ENCODE measurements at regions not wholly inside any gene's neighbourhood (a gene's known extent, or its start where the extent isn't known, plus 50 kb on each side); places are given as distances from the start of the nearest gene placed in this dataset.
A peak's percentile ranks its signal among the peaks of the same experiment; 100 is the strongest.

- TF ChIP-seq CTCF (IDR thresholded peaks at IDR 0.05; ENCODE audit: insufficient read depth in 1 of 2, low read depth in 1 of 2, low read length in 1 of 2, severe bottlenecking in 1 of 2, unreplicated experiment in 1 of 2), result no peak
- no TSS peak for BruUV-seq (replicated peaks)
- no peaks in the 10 kb centered on the region for H3K36me3 ChIP-seq (ENCODE audit: control insufficient read depth, insufficient read depth, low read length)
- POLR2A ChIA-PET, result no interaction called here
- Mint-ChIP-seq H3K27me3 (ENCODE audit: insufficient read depth, unreplicated experiment) (peaks cover 4% of the 10 kb centered on the region), H3K27ac (ENCODE audit: unreplicated experiment) (no peak overlapping the region), H3K4me1 (ENCODE audit: low read depth, unreplicated experiment) (no peaks in the 10 kb centered on the region), H3K36me3 (ENCODE audit: insufficient read depth, unreplicated experiment) (no peaks in the 10 kb centered on the region), H3K4me3 (ENCODE audit: unreplicated experiment) (no peak overlapping the region), H3K9me3 (ENCODE audit: unreplicated experiment) (no peaks in the 10 kb centered on the region)
- intact Hi-C loops (cut with micrococcal nuclease; ENCODE audit: unreplicated experiment), result no loop called here
- CTCF ChIA-PET, result no interaction called here
- H3K4me3 ChIP-seq (ENCODE audit: low read depth, low read length), result no peak overlapping the region
- no peaks in the 10 kb centered on the region for H3K27me3 ChIP-seq (replicated peaks; ENCODE audit: control insufficient read depth, insufficient read depth, low read length)
- no peaks in the 10 kb centered on the region for H3K4me1 ChIP-seq
- H3K9me3 ChIP-seq, result no peaks in the 10 kb centered on the region
- no peak for DNase-seq
Measured at GRCh38 chr2:34025196-34025595, 426.1 kb upstream of the FAM98A start.

DNA sequence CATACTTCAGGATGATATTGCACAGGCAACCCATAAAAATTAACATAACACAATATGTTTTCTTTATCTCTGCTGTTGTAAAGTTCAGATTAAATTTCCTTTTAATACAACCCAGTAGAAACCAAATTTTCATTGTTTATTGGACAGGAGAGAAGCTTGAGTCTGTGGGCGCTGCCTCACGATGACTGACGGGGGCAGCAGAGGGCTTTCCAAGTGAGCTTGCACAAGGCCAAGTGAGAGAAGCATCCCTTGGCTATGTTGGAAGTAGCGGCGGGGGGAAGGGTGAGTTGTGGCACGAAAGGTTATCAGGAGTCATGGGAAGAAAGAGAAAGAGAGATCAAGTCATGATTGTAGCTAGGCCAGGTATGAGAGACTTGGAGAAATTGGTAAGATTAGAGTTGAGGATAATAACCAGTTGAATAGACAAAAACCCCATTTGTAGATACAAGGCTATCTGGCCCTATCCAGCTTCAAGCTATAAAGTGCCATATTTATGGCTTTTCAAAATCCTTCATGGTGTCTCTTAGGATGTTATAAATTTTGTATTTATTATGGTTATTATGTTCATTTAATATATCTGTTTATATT lies 413.7 kb upstream of the FAM98A start:
- Histone ChIP-seq H3K36me3 (ENCODE audit: control insufficient read depth, insufficient read depth, low read length) (no peaks in the 10 kb centered on the region), H3K4me1 (0 out of 2 replicates have a peak, but pooled peaks cover 3% of the 10 kb centered on the region), H3K27me3 (replicated peaks; ENCODE audit: control insufficient read depth, insufficient read depth, low read length) (no peaks in the 10 kb centered on the region), H3K4me3 (ENCODE audit: low read depth, low read length) (no peak overlapping the region), H3K9me3 (peaks cover 13% of the 10 kb centered on the region)
- DNase-seq, result peak; percentile 75 to 77
- no TSS peak for BruUV-seq (replicated peaks)
- Mint-ChIP-seq H3K27ac (ENCODE audit: unreplicated experiment) (no peak overlapping the region), H3K9me3 (ENCODE audit: unreplicated experiment) (no peaks in the 10 kb centered on the region), H3K4me1 (ENCODE audit: low read depth, unreplicated experiment) (no peaks in the 10 kb centered on the region), H3K4me3 (ENCODE audit: unreplicated experiment) (no peak overlapping the region), H3K36me3 (ENCODE audit: insufficient read depth, unreplicated experiment) (no peaks in the 10 kb centered on the region), H3K27me3 (ENCODE audit: insufficient read depth, unreplicated experiment) (peaks cover 9% of the 10 kb centered on the region)
- ChIA-PET CTCF (interaction anchor here (0.7 to 1.1 kb wide), 3 partner anchors 24 to 1416 kb away, joined by 3 to 4 read pairs (median 4); no protein-coding TSS in a partner anchor), POLR2A (no interaction called here)
- intact Hi-C loops (cut with micrococcal nuclease; ENCODE audit: unreplicated experiment), result loop anchor here (1.0 to 2.0 kb wide), 4 partner anchors 83 to 1398 kb away; no protein-coding TSS in a partner anchor
- peak; percentile 80 for TF ChIP-seq CTCF (IDR thresholded peaks at IDR 0.05; ENCODE audit: insufficient read depth in 1 of 2, low read depth in 1 of 2, low read length in 1 of 2, severe bottlenecking in 1 of 2, unreplicated experiment in 1 of 2)

DNA sequence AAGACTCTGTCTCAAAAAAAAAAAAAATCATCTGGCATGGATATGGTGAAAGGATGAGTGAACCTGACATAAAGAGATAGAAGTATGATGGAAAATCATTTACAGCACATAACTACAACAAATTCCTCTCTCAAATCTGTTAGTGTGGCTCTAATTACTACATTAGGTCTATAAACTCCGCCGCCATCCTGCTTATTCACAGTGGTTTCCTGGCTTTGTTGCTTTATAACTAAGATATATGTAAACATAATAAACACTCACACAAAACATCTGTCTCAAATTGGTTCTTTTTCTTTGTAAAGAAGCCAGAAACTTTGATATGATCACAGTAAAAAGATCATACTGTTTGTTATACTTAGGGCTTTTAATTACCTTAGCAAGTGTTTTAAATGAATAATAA lies 412.6 kb upstream of the FAM98A start:
- CTCF ChIA-PET, result no interaction called here
- H3K27me3 ChIP-seq (replicated peaks; ENCODE audit: control insufficient read depth, insufficient read depth, low read length), result no peaks in the 10 kb centered on the region

More for the DNA sequence above, 412.6 kb upstream of the FAM98A start:
- peaks cover 13% of the 10 kb centered on the region for H3K9me3 ChIP-seq
- H3K9me3 Mint-ChIP-seq (ENCODE audit: unreplicated experiment), result no peaks in the 10 kb centered on the region
- POLR2A ChIA-PET, result no interaction called here
- H3K4me3 Mint-ChIP-seq (ENCODE audit: unreplicated experiment), result no peak overlapping the region
- H3K4me1 Mint-ChIP-seq (ENCODE audit: low read depth, unreplicated experiment), result no peaks in the 10 kb centered on the region
- no peak for TF ChIP-seq CTCF (IDR thresholded peaks at IDR 0.05; ENCODE audit: insufficient read depth in 1 of 2, low read depth in 1 of 2, low read length in 1 of 2, severe bottlenecking in 1 of 2, unreplicated experiment in 1 of 2)
- peaks cover 9% of the 10 kb centered on the region for H3K27me3 Mint-ChIP-seq (ENCODE audit: insufficient read depth, unreplicated experiment)
- no peak overlapping the region for H3K4me3 ChIP-seq (ENCODE audit: low read depth, low read length)
- H3K27ac Mint-ChIP-seq (ENCODE audit: unreplicated experiment), result no peak overlapping the region
- no peak for DNase-seq
- 0 out of 2 replicates have a peak, but pooled peaks cover 3% of the 10 kb centered on the region for H3K4me1 ChIP-seq
- H3K36me3 ChIP-seq (ENCODE audit: control insufficient read depth, insufficient read depth, low read length), result no peaks in the 10 kb centered on the region
- intact Hi-C loops (cut with micrococcal nuclease; ENCODE audit: unreplicated experiment), result loop anchor here (1.0 to 2.0 kb wide), 4 partner anchors 85 to 1399 kb away; no protein-coding TSS in a partner anchor
- BruUV-seq (replicated peaks), result no TSS peak
- no peaks in the 10 kb centered on the region for H3K36me3 Mint-ChIP-seq (ENCODE audit: insufficient read depth, unreplicated experiment)

All from Caco-2 (cell line).